Right lobe of liver (tissue), 4 donors: ENCODE measurements at regions not wholly inside any gene's neighbourhood (a gene's known extent, or its start where the extent isn't known, plus 50 kb on each side); places are given as distances from the start of the nearest gene placed in this dataset.

Experiments
- CTCF ChIP-seq, 4 donors: fragments of 200-600 bp in 3 of 4; fragments of 450-650 bp in 1 of 4; IDR thresholded peaks; one replicate each; pipeline versions ENCODE4 v1.5.1 to v1.8.0; 2016 to 2022; ENCODE audit warnings: antibody characterized with exemption in 4 of 4, mild to moderate bottlenecking in 2 of 4
- POLR2A ChIP-seq: fragments of 450-650 bp; IDR thresholded peaks from one replicate; pipeline ENCODE4 v1.6.1; 2017; ENCODE audit warnings: antibody characterized with exemption, mild to moderate bottlenecking
- donor health status: DM: no; HTN: no; CAD: no.
- donor health status: DM: no; HTN: no; CAD: no.
- donor health status: DM: no; HTN: yes; CAD: no.

DNA sequence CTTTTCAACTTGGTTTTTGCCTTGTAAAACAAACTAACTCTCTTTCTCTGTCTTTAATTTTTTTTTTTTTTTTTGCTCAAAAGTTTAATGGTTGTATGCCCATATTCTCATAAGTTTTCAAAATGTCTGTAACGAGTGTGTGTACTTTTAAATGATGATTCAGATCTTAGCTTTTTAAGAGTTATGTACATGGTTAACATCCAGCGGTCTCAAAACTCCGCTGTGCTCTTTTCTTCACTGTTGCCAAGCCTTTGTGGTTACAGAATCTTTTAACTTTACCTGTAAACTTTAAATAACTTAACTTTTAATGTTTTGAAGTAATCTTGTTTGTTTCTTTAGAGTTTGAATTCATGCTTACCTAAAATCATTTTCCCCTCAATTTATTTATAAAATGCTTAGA is 133.0 kb downstream of the SAMD5 start:
- no peak for TF ChIP-seq CTCF (IDR thresholded peaks at IDR 0.05)
- no peak for TF ChIP-seq POLR2A
